Breast epithelium (tissue), 3 donors: ENCODE measurements at regions not wholly inside any gene's neighbourhood (a gene's known extent, or its start where the extent isn't known, plus 50 kb on each side); places are given as distances from the start of the nearest gene placed in this dataset.

Experiments used
- POLR2A ChIP-seq: fragments of 450-650 bp; IDR thresholded peaks from one replicate; pipeline ENCODE4 v1.6.1; 2016; ENCODE audit warnings: antibody characterized with exemption, mild to moderate bottlenecking, moderate library complexity
- POLR2AphosphoS5 ChIP-seq, 3 donors: sonication (generic); formaldehyde crosslinking; IDR thresholded peaks; one replicate each; pipeline ENCODE4 v1.6.1; 2017; ENCODE audit warnings: antibody characterized with exemption in 3 of 3
- TF ChIP-seq, protein P1 (sequence below), 3 donors: fragments of 450-650 bp; IDR thresholded peaks; one replicate each; pipeline ENCODE4 v1.5.1; 2016 to 2017; ENCODE audit warnings: antibody characterized with exemption in 3 of 3, mild to moderate bottlenecking in 3 of 3, moderate library complexity in 3 of 3

DNA sequence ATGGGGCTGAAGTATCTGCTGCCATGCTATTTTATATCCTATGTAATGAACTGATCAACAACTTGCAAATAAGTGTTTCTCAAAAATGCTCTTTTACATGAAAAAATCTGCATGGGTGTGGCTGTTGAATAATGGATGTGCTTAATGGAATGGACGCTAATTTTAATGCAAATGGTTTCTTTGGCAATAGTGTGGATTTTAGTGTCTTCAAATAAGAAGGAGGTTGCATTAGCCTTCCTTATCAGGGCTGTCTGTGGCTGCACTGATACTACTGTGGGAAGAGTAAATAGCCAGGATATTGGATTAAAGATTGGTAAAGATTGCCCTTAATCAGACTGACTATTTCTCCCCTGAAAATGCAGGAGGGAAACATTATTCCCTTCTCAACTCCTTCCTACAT lies 121.9 kb upstream of the STK32A start:
- TF ChIP-seq POLR2A (no peak), POLR2AphosphoS5 (IDR thresholded peaks at IDR 0.05) (no peak)
- TF ChIP-seq, protein P1, sequence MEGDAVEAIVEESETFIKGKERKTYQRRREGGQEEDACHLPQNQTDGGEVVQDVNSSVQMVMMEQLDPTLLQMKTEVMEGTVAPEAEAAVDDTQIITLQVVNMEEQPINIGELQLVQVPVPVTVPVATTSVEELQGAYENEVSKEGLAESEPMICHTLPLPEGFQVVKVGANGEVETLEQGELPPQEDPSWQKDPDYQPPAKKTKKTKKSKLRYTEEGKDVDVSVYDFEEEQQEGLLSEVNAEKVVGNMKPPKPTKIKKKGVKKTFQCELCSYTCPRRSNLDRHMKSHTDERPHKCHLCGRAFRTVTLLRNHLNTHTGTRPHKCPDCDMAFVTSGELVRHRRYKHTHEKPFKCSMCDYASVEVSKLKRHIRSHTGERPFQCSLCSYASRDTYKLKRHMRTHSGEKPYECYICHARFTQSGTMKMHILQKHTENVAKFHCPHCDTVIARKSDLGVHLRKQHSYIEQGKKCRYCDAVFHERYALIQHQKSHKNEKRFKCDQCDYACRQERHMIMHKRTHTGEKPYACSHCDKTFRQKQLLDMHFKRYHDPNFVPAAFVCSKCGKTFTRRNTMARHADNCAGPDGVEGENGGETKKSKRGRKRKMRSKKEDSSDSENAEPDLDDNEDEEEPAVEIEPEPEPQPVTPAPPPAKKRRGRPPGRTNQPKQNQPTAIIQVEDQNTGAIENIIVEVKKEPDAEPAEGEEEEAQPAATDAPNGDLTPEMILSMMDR (IDR thresholded peaks at IDR 0.05) = no peak
